Neutrophil (primary cell): ENCODE measurements at regions not wholly inside any gene's neighbourhood (a gene's known extent, or its start where the extent isn't known, plus 50 kb on each side); places are given as distances from the start of the nearest gene placed in this dataset.

ENCODE experiments used
- H3K27ac ChIP-seq: fragments of 200-600 bp; sonication (generic); 2 replicates; pipeline ENCODE4 v1.5.1; 2016; ENCODE audit warnings: mild to moderate bottlenecking, moderate library complexity
- H3K27me3 ChIP-seq: fragments of 200-600 bp; sonication (generic); 2 replicates; pipeline ENCODE4 v1.6.0; 2016; ENCODE audit warnings: mild to moderate bottlenecking
- H3K36me3 ChIP-seq: fragments of 200-600 bp; sonication (generic); 2 replicates; pipeline ENCODE4 v1.5.1; 2017
- H3K4me1 ChIP-seq, 2 experiments: fragments of 200-600 bp in 1 of 2; sonication (generic) in 1 of 2; 1 replicate in 1 of 2; 2 replicates in 1 of 2; pipeline versions ENCODE4 v1.5.1 to v1.6.1; 2013 to 2016; ENCODE audit warnings: low read depth in 1 of 2, low read length in 1 of 2, mild to moderate bottlenecking in 1 of 2, moderate library complexity in 1 of 2; ENCODE audit not compliant: control insufficient read depth in 1 of 2, insufficient read depth in 1 of 2
- H3K4me3 ChIP-seq, 2 experiments: fragments of 200-600 bp in 1 of 2; sonication (generic) in 1 of 2; 1 replicate in 1 of 2; 2 replicates in 1 of 2; pipeline ENCODE4 v1.5.1; 2013 to 2016; ENCODE audit warnings: low read depth in 1 of 2, low read length in 1 of 2, mild to moderate bottlenecking in 1 of 2, moderate library complexity in 1 of 2
- H3K9me3 ChIP-seq: fragments of 200-600 bp; sonication (generic); 2 replicates; pipeline ENCODE4 v1.5.1; 2016
- TF ChIP-seq, protein P1 (sequence below): fragments of 200-600 bp; sonication (generic); IDR thresholded peaks from 2 replicates; pipeline ENCODE4 v1.5.1; 2016; ENCODE audit warnings: antibody characterized with exemption

DNA sequence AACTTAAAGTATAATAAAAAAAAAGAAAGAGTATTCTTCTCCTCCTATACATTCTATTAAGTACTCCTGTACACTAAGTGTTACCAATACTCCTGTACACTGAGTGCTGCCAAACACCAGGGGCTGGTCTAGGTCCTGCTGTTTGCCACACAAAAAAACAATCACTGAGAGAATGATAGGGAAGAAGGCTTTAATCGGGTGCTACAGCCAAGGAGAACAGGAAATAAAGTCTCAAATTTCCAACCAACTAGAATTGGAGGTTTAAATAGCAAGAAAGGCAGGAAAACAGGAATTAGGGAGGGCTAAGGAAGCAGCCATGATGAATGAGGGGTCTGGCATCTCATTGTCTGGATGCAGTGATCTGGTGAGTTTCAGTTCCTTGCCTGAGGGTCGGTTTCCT, 239.8 kb downstream of the ZNF674 start:
- H3K27ac ChIP-seq: no peak overlapping the region
- H3K27me3 ChIP-seq: no peaks in the 10 kb centered on the region
- no peaks in the 10 kb centered on the region for H3K36me3 ChIP-seq
- no peaks in the 10 kb centered on the region for H3K9me3 ChIP-seq
- no peaks in the 10 kb centered on the region for H3K4me1 ChIP-seq
- TF ChIP-seq, protein P1, sequence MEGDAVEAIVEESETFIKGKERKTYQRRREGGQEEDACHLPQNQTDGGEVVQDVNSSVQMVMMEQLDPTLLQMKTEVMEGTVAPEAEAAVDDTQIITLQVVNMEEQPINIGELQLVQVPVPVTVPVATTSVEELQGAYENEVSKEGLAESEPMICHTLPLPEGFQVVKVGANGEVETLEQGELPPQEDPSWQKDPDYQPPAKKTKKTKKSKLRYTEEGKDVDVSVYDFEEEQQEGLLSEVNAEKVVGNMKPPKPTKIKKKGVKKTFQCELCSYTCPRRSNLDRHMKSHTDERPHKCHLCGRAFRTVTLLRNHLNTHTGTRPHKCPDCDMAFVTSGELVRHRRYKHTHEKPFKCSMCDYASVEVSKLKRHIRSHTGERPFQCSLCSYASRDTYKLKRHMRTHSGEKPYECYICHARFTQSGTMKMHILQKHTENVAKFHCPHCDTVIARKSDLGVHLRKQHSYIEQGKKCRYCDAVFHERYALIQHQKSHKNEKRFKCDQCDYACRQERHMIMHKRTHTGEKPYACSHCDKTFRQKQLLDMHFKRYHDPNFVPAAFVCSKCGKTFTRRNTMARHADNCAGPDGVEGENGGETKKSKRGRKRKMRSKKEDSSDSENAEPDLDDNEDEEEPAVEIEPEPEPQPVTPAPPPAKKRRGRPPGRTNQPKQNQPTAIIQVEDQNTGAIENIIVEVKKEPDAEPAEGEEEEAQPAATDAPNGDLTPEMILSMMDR: no peak
- no peak overlapping the region for H3K4me3 ChIP-seq

DNA sequence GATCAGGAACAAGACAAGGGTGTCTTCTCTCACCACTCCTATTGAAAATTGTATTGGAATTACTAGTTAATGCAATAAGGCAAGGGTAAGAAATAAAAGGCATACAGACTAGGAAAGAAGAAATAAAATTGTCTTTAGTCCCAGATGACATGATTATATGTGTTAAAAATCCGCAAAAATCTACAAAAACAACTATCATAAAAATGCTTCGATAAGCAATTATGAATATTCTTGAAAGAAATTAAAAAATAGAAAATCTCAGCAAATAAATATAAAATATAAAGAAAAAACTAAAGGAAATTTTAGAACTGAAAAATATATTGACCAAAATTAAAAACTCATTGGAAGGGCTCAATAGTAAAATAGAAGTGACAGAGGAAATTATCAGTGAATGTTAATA, 243.3 kb downstream of the ZNF674 start:
- H3K27me3 ChIP-seq: no peaks in the 10 kb centered on the region
- TF ChIP-seq, protein P1: no peak
- no peaks in the 10 kb centered on the region for H3K36me3 ChIP-seq
- no peak overlapping the region for H3K27ac ChIP-seq
- H3K9me3 ChIP-seq: no peaks in the 10 kb centered on the region
- no peaks in the 10 kb centered on the region for H3K4me1 ChIP-seq
- H3K4me3 ChIP-seq: no peak overlapping the region

DNA sequence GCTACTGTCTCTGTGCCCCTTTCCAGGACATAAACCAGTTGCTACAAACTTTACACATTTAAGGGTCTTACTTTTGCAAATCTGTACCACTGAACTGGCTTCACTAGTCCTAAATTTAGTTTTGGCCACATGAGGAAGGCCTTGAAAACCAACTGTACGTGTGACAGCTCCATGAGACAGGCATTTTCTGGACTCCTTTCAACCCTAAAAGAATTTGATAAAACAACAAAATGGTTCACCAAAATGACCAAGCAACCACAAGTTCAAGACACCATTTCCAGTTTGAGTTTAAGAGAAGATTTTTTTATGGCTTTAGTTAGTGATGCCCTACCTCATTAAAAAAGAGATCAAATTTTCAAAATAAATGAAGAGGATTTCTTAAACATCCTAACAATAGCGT, 246.4 kb downstream of the ZNF674 start:
- Histone ChIP-seq H3K9me3 (no peaks in the 10 kb centered on the region), H3K27ac (no peak overlapping the region), H3K4me3 (no peak overlapping the region), H3K27me3 (no peaks in the 10 kb centered on the region), H3K4me1 (no peaks in the 10 kb centered on the region), H3K36me3 (no peaks in the 10 kb centered on the region)
- TF ChIP-seq, protein P1: no peak

DNA sequence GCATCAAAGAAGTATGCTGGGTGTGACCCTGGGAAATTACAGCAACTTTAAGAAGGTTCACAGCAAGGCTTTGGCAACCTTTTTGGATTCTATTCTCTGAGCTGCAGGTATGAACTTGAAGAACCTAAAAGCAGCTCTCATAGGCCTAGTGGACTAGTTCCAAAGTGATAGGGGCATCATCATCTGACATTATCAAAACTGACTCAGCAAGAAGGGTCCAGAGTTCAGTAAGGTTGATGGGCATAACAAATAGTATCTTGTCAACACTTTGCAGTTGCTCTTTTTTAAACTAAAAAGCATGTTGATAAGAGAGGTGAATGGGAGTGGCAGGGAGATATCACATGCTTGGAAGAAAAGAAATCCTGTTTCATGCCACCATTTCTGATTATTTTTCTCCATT, 249.3 kb downstream of the ZNF674 start:
- Histone ChIP-seq H3K4me1 (no peaks in the 10 kb centered on the region), H3K9me3 (no peaks in the 10 kb centered on the region), H3K27me3 (no peaks in the 10 kb centered on the region), H3K36me3 (no peaks in the 10 kb centered on the region), H3K4me3 (no peak overlapping the region), H3K27ac (no peak overlapping the region)
- TF ChIP-seq, protein P1: no peak

DNA sequence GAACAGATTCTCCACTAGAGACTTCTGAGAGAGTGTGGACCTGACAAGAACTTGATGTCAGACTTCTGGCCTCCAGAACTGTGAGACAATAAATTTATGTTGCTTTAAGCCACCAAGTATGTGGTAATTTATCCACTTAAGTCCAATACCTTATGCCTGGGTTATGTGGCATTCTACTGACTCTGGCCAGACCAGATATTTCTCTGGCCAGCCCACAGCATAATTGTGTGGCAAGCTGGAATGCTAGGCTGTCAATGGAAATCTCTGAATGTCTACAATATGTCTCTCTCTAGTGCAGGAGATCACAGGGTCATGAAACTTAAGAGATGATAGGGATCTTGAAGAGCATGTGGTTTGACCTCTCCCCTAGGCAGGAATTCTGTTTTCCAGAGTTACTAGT, 251.0 kb downstream of the ZNF674 start:
- Histone ChIP-seq H3K4me1 (no peaks in the 10 kb centered on the region), H3K9me3 (no peaks in the 10 kb centered on the region), H3K27ac (no peak overlapping the region), H3K4me3 (no peak overlapping the region), H3K27me3 (no peaks in the 10 kb centered on the region), H3K36me3 (no peaks in the 10 kb centered on the region)
- TF ChIP-seq, protein P1: no peak

DNA sequence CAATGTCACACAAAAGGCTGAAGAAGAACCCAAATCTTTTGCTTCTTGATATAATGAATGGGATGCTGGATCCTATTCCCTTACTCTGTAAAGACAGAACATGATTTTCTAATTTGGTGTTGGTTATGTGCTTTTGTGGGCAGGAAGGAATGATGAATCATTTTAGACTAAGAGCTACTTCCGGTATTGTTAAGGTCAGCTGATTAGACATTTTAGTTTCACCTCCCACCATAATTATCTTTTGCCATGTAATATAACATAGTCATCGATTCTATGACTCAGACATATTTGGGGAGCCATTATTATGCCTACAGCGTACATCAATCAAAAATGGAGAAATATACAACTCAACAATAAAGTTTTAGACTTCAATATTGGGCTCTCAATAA, 265.3 kb downstream of the ZNF674 start:
- Histone ChIP-seq H3K4me3 (no peak overlapping the region), H3K36me3 (no peaks in the 10 kb centered on the region), H3K4me1 (no peaks in the 10 kb centered on the region), H3K27me3 (no peaks in the 10 kb centered on the region), H3K9me3 (no peaks in the 10 kb centered on the region), H3K27ac (no peak overlapping the region)
- TF ChIP-seq, protein P1: no peak
